Mucosa of gallbladder (tissue), 1 donor: ENCODE measurements at regions not wholly inside any gene's neighbourhood (a gene's known extent, or its start where the extent isn't known, plus 50 kb on each side); places are given as distances from the start of the nearest gene placed in this dataset.
"Not testable (repeated sequence)": the region's sequence is repeated elsewhere in the genome, so short reads cannot be mapped to it uniquely, and the experiment has no call there.

Experiments
- DNase-seq: peaks from one replicate; pipeline ENCODE4 v3.0.0-alpha.2; 2020; ENCODE audit warnings: low spot score
- donor health status: DM: no; HTN: no; CAD: no.

GRCh38 chr14:39580696-39581095 lies 148.5 kb upstream of the FBXO33 start:
- no peak for DNase-seq

- DNase-seq, result no peak
These were observed 144.5 kb upstream of the FBXO33 start for GRCh38 chr14:39576736-39577135.

GRCh38 chr14:39576258-39576657 lies 144.0 kb upstream of the FBXO33 start:
- no peak for DNase-seq

GRCh38 chr14:39568809-39569538 lies 136.7 kb upstream of the FBXO33 start:
- DNase-seq, result no peak

- no peak for DNase-seq
These were observed 134.6 kb upstream of the FBXO33 start for GRCh38 chr14:39566795-39567194.

- DNase-seq, result no peak
These were observed 131.1 kb upstream of the FBXO33 start for GRCh38 chr14:39563361-39563760.

GRCh38 chr14:39562175-39562574 lies 129.9 kb upstream of the FBXO33 start:
- no peak for DNase-seq

- no peak for DNase-seq
These were observed 126.3 kb upstream of the FBXO33 start for GRCh38 chr14:39558525-39558924.

- no peak for DNase-seq
These were observed 123.5 kb upstream of the FBXO33 start for GRCh38 chr14:39555749-39556148.

GRCh38 chr14:39554576-39554975 lies 122.3 kb upstream of the FBXO33 start:
- no peak for DNase-seq

- no peak for DNase-seq
These were observed 116.1 kb upstream of the FBXO33 start for GRCh38 chr14:39548358-39548757.

GRCh38 chr14:39547845-39548244 lies 115.6 kb upstream of the FBXO33 start:
- no peak for DNase-seq

- DNase-seq, result no peak
These were observed 73.6 kb upstream of the FBXO33 start for GRCh38 chr14:39505812-39506211.

- no peak for DNase-seq
These were observed 68.0 kb upstream of the FBXO33 start for GRCh38 chr14:39500253-39500652.

- DNase-seq, result no peak
These were observed 67.3 kb upstream of the FBXO33 start for GRCh38 chr14:39499514-39499913.

- not testable (repeated sequence) for DNase-seq
These were observed 65.4 kb upstream of the FBXO33 start for GRCh38 chr14:39497677-39498076.

- no peak for DNase-seq
These were observed 60.0 kb upstream of the FBXO33 start for GRCh38 chr14:39492267-39492666.

GRCh38 chr14:39491134-39491571 lies 58.9 kb upstream of the FBXO33 start:
- DNase-seq, result no peak

- no peak for DNase-seq
These were observed 56.4 kb upstream of the FBXO33 start for GRCh38 chr14:39488600-39488999.

- DNase-seq, result no peak
These were observed 51.4 kb upstream of the FBXO33 start for GRCh38 chr14:39483682-39484081.
